H1 (cell line): ENCODE measurements at regions not wholly inside any gene's neighbourhood (a gene's known extent, or its start where the extent isn't known, plus 50 kb on each side); places are given as distances from the start of the nearest gene placed in this dataset.

Experiments used
- CTCF ChIA-PET: fragments of 300-600 bp; sonication (Branson Sonifier 250); formaldehyde crosslinking; loops from one replicate; lab custom pipeline; 2021; ENCODE audit not compliant: partially characterized antibody; lab: Charles Lee
- POLR2A ChIA-PET: fragments of 300-600 bp; sonication (Branson Sonifier 250); formaldehyde crosslinking; loops from one replicate; lab custom pipeline; 2021; ENCODE audit warnings: inconsistent platforms; ENCODE audit not compliant: partially characterized antibody; lab: Charles Lee
- DNase-seq, 2 experiments: peaks; one replicate each; pipeline versions ENCODE4 v3.0.0 to v3.0.0-alpha.2; 2010 to 2022; ENCODE audit warnings: low spot score in 2 of 2, low read depth in 1 of 2, mixed read lengths in 1 of 2
- FAIRE-seq: peaks from 2 replicates; lab custom pipeline; 2011; peaks lifted over from hg19 to GRCh38; lab: Jason Lieb, UNC
- H2AFZ ChIP-seq: 2 replicates; pipeline ENCODE4 v1.8.1; 2012; ENCODE audit warnings: low read length, inconsistent platforms
- H2AK5ac ChIP-seq: 2 replicates; pipeline ENCODE4 v1.6.1; 2013; ENCODE audit warnings: low read depth, low read length
- H2BK120ac ChIP-seq: replicated peaks from 2 replicates; pipeline ENCODE3; 2013; ENCODE audit warnings: low read depth, low read length, inconsistent platforms
- H2BK12ac ChIP-seq: 2 replicates; pipeline ENCODE4 v1.6.1; 2013; ENCODE audit warnings: low read depth, low read length
- H2BK15ac ChIP-seq: 2 replicates; pipeline ENCODE4 v1.6.1; 2013; ENCODE audit warnings: low read length
- H2BK20ac ChIP-seq: 2 replicates; pipeline ENCODE4 v1.6.1; 2013; ENCODE audit warnings: low read length
- H2BK5ac ChIP-seq: 2 replicates; pipeline ENCODE4 v1.6.1; 2013; ENCODE audit warnings: low read depth, low read length
- H3K14ac ChIP-seq: 2 replicates; pipeline ENCODE4 v1.6.1; 2013; ENCODE audit warnings: inconsistent platforms; ENCODE audit not compliant: insufficient read length
- H3K18ac ChIP-seq: 2 replicates; pipeline ENCODE4 v1.6.1; 2013; ENCODE audit warnings: low read length; ENCODE audit errors: extremely low read depth
- H3K23ac ChIP-seq: 2 replicates; pipeline ENCODE4 v1.6.1; 2013; ENCODE audit warnings: inconsistent platforms; ENCODE audit not compliant: insufficient read length
- H3K23me2 ChIP-seq: 2 replicates; pipeline ENCODE4 v1.6.1; 2013; ENCODE audit warnings: low read depth, low read length
- H3K27ac ChIP-seq: 2 replicates; pipeline ENCODE4 v1.6.1; 2011; ENCODE audit warnings: low read depth, low read length, inconsistent platforms
- H3K27me3 ChIP-seq, 4 experiments: replicated peaks in 1 of 4; 1 replicate in 1 of 4; 2 replicates in 3 of 4; pipeline versions ENCODE4 v1.6.1 to v1.8.1; 2011 to 2013; ENCODE audit warnings: low read length in 3 of 4, mild to moderate bottlenecking in 3 of 4, inconsistent platforms in 2 of 4, mixed read lengths in 2 of 4, moderate library complexity in 1 of 4; ENCODE audit not compliant: control insufficient read depth in 3 of 4, insufficient read depth in 3 of 4; ENCODE audit errors: extremely low read depth in 1 of 4
- H3K36me3 ChIP-seq, 4 experiments: 2 replicates each; pipeline versions ENCODE4 v1.6.1 to v1.8.1; 2011 to 2013; ENCODE audit warnings: mild to moderate bottlenecking in 4 of 4, low read length in 3 of 4, moderate library complexity in 2 of 4, control low read depth in 1 of 4, inconsistent platforms in 1 of 4; ENCODE audit not compliant: insufficient read depth in 4 of 4, control insufficient read depth in 2 of 4
- H3K4ac ChIP-seq: replicated peaks from 2 replicates; pipeline ENCODE3; 2013; ENCODE audit warnings: low read length, low read depth, mixed read lengths, inconsistent platforms; ENCODE audit not compliant: insufficient read length
- H3K4me1 ChIP-seq, 4 experiments: replicated peaks in 1 of 4; 1 replicate in 1 of 4; 2 replicates in 3 of 4; pipeline versions ENCODE4 v1.6.1 to v1.8.1; 2011 to 2013; ENCODE audit warnings: low read length in 3 of 4, inconsistent platforms in 2 of 4, mixed read lengths in 1 of 4; ENCODE audit not compliant: insufficient read depth in 4 of 4, control insufficient read depth in 3 of 4
- H3K4me2 ChIP-seq, 2 experiments: 2 replicates each; pipeline versions ENCODE4 v1.6.1 to v1.8.1; 2011 to 2013; ENCODE audit warnings: low read depth in 2 of 2, low read length in 2 of 2, control low read depth in 1 of 2, inconsistent platforms in 1 of 2, mild to moderate bottlenecking in 1 of 2; ENCODE audit not compliant: insufficient read depth in 1 of 2
- H3K4me3 ChIP-seq, 4 experiments: fragments of 200-600, 300-600 bp in 1 of 4; sonication (generic), shearing (Covaris generic), sonication (Bioruptor Twin) in 1 of 4; 2 replicates each; pipeline versions ENCODE4 v1.5.1 to v1.8.1; 2011 to 2016; ENCODE audit warnings: low read length in 4 of 4, low read depth in 3 of 4, control low read depth in 2 of 4, inconsistent platforms in 2 of 4, mild to moderate bottlenecking in 2 of 4, mixed read lengths in 1 of 4, moderate library complexity in 1 of 4; ENCODE audit not compliant: insufficient read depth in 2 of 4; ENCODE audit errors: extremely low read depth in 1 of 4
- H3K56ac ChIP-seq: replicated peaks from 2 replicates; pipeline ENCODE3; 2013; ENCODE audit warnings: low read depth, mild to moderate bottlenecking, mixed read lengths, low read length, inconsistent platforms; ENCODE audit not compliant: insufficient read length
- H3K79me1 ChIP-seq: 2 replicates; pipeline ENCODE4 v1.6.1; 2013; ENCODE audit warnings: low read depth, low read length, control low read depth
- H3K79me2 ChIP-seq, 2 experiments: 2 replicates each; pipeline versions ENCODE4 v1.6.1 to v1.8.1; 2012 to 2013; ENCODE audit warnings: low read length in 2 of 2, mild to moderate bottlenecking in 2 of 2, inconsistent platforms in 1 of 2; ENCODE audit not compliant: insufficient read depth in 2 of 2, control insufficient read depth in 1 of 2
- H3K9ac ChIP-seq, 4 experiments: replicated peaks in 1 of 4; 1 replicate in 1 of 4; 2 replicates in 3 of 4; pipeline versions ENCODE4 v1.6.1 to v1.8.1; 2011 to 2013; ENCODE audit warnings: low read depth in 3 of 4, low read length in 3 of 4, control low read depth in 2 of 4, mild to moderate bottlenecking in 2 of 4, moderate library complexity in 2 of 4, inconsistent platforms in 1 of 4; ENCODE audit errors: extremely low read depth in 1 of 4
- H3K9me3 ChIP-seq, 2 experiments: 2 replicates each; pipeline versions ENCODE4 v1.6.1 to v1.8.1; 2012 to 2013; ENCODE audit warnings: mild to moderate bottlenecking in 2 of 2, moderate library complexity in 2 of 2, control low read depth in 1 of 2, inconsistent platforms in 1 of 2, low read depth in 1 of 2, low read length in 1 of 2, mixed read lengths in 1 of 2; ENCODE audit not compliant: insufficient read depth in 2 of 2
- H4K20me1 ChIP-seq, 2 experiments: replicated peaks in 1 of 2; 2 replicates each; pipeline versions ENCODE3 to v1.8.1; 2011 to 2013; ENCODE audit warnings: inconsistent platforms in 2 of 2, low read length in 2 of 2, mild to moderate bottlenecking in 1 of 2; ENCODE audit not compliant: insufficient read depth in 2 of 2, control insufficient read depth in 1 of 2
- H4K5ac ChIP-seq: 2 replicates; pipeline ENCODE4 v1.6.1; 2013; ENCODE audit warnings: low read length, low read depth, mixed read lengths, inconsistent platforms; ENCODE audit not compliant: insufficient read length
- H4K8ac ChIP-seq: 2 replicates; pipeline ENCODE4 v1.8.0; 2013; ENCODE audit warnings: mild to moderate bottlenecking, moderate library complexity, low read length, inconsistent platforms; ENCODE audit not compliant: insufficient read depth; ENCODE audit errors: extremely low read depth
- H4K91ac ChIP-seq: replicated peaks from 2 replicates; pipeline ENCODE3; 2013; ENCODE audit warnings: low read length, mixed read lengths, inconsistent platforms; ENCODE audit not compliant: insufficient read length
- BCL11A ChIP-seq, 2 experiments: IDR thresholded peaks; one replicate each; pipeline ENCODE4 v1.6.1; 2011; ENCODE audit warnings: low read depth in 2 of 2, low read length in 2 of 2, mild to moderate bottlenecking in 2 of 2
- CBX5 ChIP-seq: fragments of 300-800, 300-1000 bp; sonication (generic); IDR thresholded peaks from 2 replicates; pipeline ENCODE4 v1.7.1; 2016; ENCODE audit warnings: antibody characterized with exemption, low read length, low read depth
- CBX8 ChIP-seq: fragments of 300-800, 300-1000 bp; sonication (generic); IDR thresholded peaks from 2 replicates; pipeline ENCODE4 v1.7.1; 2016; ENCODE audit warnings: low read depth, low read length, borderline replicate concordance
- JUND ChIP-seq: IDR thresholded peaks from 2 replicates; pipeline ENCODE4 v1.6.1; 2011; ENCODE audit warnings: mild to moderate bottlenecking, improper control_type of control experiment, low read length
- KDM5A ChIP-seq: fragments of 200-600 bp; IDR thresholded peaks from 2 replicates; pipeline ENCODE4 v1.7.1; 2012; ENCODE audit warnings: mild to moderate bottlenecking, low read length, inconsistent platforms, mixed read lengths
- MAX ChIP-seq: IDR thresholded peaks from 2 replicates; pipeline ENCODE4 v1.6.1; 2012; ENCODE audit warnings: inconsistent platforms
- RBBP5 ChIP-seq: IDR thresholded peaks from 2 replicates; pipeline ENCODE4 v1.7.1; 2012; ENCODE audit warnings: low read depth, mild to moderate bottlenecking, inconsistent platforms, low read length, moderate library complexity, borderline replicate concordance
- RFX5 ChIP-seq: IDR thresholded peaks from 2 replicates; pipeline ENCODE4 v1.6.1; 2011; ENCODE audit warnings: low read depth, low read length, improper control_type of control experiment, borderline replicate concordance
- TEAD4 ChIP-seq: IDR thresholded peaks from 2 replicates; pipeline ENCODE4 v1.6.1; 2012; ENCODE audit warnings: low read depth, low read length, inconsistent platforms, mixed read lengths
- WGBS, 2 experiments: shearing (Covaris generic) in 1 of 2; methylation state at CpG; one replicate each; pipeline versions ENCODE4 v1.1.6 to v1.1.7; 2013 to 2015; ENCODE audit warnings: low lambda C conversion rate in 2 of 2, mixed read lengths in 2 of 2, inconsistent platforms in 1 of 2, low coverage in 1 of 2, missing lambda C conversion rate in 1 of 2; ENCODE audit not compliant: insufficient replicate concordance in 2 of 2, insufficient coverage in 1 of 2, insufficient read length in 1 of 2; ENCODE audit errors: extremely low coverage in 1 of 2, missing lambda C conversion rate in 1 of 2; 5-methylcytosine and 5-hydroxymethylcytosine counted together
- TF ChIP-seq, protein P1 (sequence below), 3 experiments: IDR thresholded peaks; 1 replicate in 2 of 3; 2 replicates in 1 of 3; pipeline versions ENCODE4 v1.5.1 to v1.6.1; 2011; ENCODE audit warnings: low read length in 3 of 3, mild to moderate bottlenecking in 3 of 3, inconsistent platforms in 2 of 3, low read depth in 1 of 3, moderate library complexity in 1 of 3; ENCODE audit not compliant: insufficient read depth in 1 of 3; ENCODE audit errors: control extremely low read depth in 1 of 3

DNA sequence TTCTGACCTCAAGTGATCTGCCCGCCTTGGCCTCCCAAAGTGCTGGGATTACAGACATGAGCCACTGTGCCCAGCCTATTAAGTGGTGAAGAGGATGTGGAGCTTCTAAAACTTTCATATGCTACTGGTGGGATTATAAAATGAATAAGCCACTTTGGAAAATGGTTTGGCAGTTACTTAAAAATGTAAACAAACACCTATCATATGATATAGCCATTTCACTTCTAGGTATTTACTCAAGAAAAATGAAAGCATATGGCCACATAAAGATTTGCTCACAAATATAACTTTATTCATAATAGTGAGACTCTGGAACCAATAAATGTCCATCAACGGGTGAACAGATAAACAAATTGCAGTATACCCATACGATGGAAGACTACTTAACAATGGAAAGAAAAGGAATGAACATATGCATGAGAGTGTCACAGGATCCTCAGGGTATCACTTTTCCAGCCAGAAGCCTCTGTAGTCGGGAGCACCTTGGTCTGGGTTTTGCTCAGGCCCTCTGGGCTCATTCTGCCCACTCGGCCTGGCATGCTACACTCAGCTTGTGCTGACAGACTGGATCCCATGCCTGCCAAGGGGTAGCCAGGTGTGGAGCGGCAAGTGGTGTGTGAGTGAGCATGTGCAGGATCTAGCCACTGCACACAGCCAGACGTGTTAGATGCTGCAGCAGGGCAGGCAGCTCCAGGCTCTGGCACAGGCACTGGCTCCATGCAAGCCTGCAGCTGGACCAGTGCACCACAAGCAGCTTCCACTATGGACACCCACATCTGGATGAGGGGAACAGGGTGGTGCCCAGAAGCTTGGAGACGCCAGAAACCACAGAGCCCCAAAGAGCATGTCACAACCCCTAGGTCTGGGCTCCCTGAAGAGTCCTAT, 213.2 kb upstream of the DIO3 start:
- ChIA-PET POLR2A (no interaction called here), CTCF (interaction anchor here (0.6 to 1.0 kb wide), 4 partner anchors 23 to 113 kb away, joined by 3 to 4 read pairs (median 3); no protein-coding TSS in a partner anchor)
- Histone ChIP-seq H4K8ac (no peak overlapping the region), H2BK15ac (no peak overlapping the region), H3K9ac (no peak overlapping the region), H3K4me2 (no peak overlapping the region), H3K23me2 (no peaks in the 10 kb centered on the region), H3K4me3 (no peak overlapping the region), H3K27ac (no peak overlapping the region), H3K56ac (no peak overlapping the region), H3K23ac (no peak overlapping the region), H2BK20ac (no peak overlapping the region), H2BK5ac (no peak overlapping the region), H4K5ac (no peak overlapping the region), H3K79me1 (no peaks in the 10 kb centered on the region), H2AK5ac (no peak overlapping the region), H3K79me2 (no peaks in the 10 kb centered on the region), H3K4me1 (no peaks in the 10 kb centered on the region), H3K36me3 (no peaks in the 10 kb centered on the region), H2AFZ (no peak overlapping the region), H4K20me1 (peaks cover 0 to 2% of the 10 kb centered on the region in 2 experiments), H3K9me3 (no peaks in the 10 kb centered on the region), H2BK12ac (no peak overlapping the region), H3K18ac (no peak overlapping the region), H3K4ac (no peak overlapping the region), H3K14ac (no peak overlapping the region), H2BK120ac (no peak overlapping the region), H4K91ac (no peak overlapping the region), H3K27me3 (no peaks in the 10 kb centered on the region)
- no peak for DNase-seq
- FAIRE-seq: no peak
- WGBS, 2 experiments: 86% methylated on average over 8 of the region's 8 CpGs; no CpG with 5 or more reads in 1 of the 2 experiments
- TF ChIP-seq JUND (no peak), CBX8 (no peak), RBBP5 (no peak), CBX5 (no peak), KDM5A (no peak), MAX (no peak), TEAD4 (no peak), BCL11A (IDR thresholded peaks at IDR 0.05; ENCODE audit: low read depth in 2 of 2, low read length in 2 of 2) (no peak), RFX5 (no peak)
- TF ChIP-seq, protein P1, sequence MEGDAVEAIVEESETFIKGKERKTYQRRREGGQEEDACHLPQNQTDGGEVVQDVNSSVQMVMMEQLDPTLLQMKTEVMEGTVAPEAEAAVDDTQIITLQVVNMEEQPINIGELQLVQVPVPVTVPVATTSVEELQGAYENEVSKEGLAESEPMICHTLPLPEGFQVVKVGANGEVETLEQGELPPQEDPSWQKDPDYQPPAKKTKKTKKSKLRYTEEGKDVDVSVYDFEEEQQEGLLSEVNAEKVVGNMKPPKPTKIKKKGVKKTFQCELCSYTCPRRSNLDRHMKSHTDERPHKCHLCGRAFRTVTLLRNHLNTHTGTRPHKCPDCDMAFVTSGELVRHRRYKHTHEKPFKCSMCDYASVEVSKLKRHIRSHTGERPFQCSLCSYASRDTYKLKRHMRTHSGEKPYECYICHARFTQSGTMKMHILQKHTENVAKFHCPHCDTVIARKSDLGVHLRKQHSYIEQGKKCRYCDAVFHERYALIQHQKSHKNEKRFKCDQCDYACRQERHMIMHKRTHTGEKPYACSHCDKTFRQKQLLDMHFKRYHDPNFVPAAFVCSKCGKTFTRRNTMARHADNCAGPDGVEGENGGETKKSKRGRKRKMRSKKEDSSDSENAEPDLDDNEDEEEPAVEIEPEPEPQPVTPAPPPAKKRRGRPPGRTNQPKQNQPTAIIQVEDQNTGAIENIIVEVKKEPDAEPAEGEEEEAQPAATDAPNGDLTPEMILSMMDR (IDR thresholded peaks at IDR 0.05; ENCODE audit: control extremely low read depth in 1 of 3, insufficient read depth in 1 of 3, low read depth in 1 of 3, low read length in 3 of 3): no peak
